ENCODE measurements at regions not wholly inside any gene's neighbourhood (a gene's known extent, or its start where the extent isn't known, plus 50 kb on each side); places are given as distances from the start of the nearest gene placed in this dataset.

GRCh38 chr3:73964818-73965217 lies 340.1 kb upstream of the PDZRN3 start:
- no peaks in the 10 kb centered on the region for H3K4me1 Mint-ChIP-seq (ENCODE audit: low read depth, unreplicated experiment)
- H3K4me3 Mint-ChIP-seq (ENCODE audit: unreplicated experiment), result no peak overlapping the region
- Histone ChIP-seq H3K4me1 (no peaks in the 10 kb centered on the region), H3K9me3 (no peaks in the 10 kb centered on the region), H3K27me3 (replicated peaks; ENCODE audit: control insufficient read depth, insufficient read depth, low read length) (no peaks in the 10 kb centered on the region), H3K4me3 (ENCODE audit: low read depth, low read length) (no peak overlapping the region), H3K36me3 (ENCODE audit: control insufficient read depth, insufficient read depth, low read length) (no peaks in the 10 kb centered on the region)
- H3K9me3 Mint-ChIP-seq (ENCODE audit: unreplicated experiment), result no peaks in the 10 kb centered on the region
- peaks cover 12% of the 10 kb centered on the region for H3K27me3 Mint-ChIP-seq (ENCODE audit: insufficient read depth, unreplicated experiment)
- intact Hi-C loops (cut with micrococcal nuclease; ENCODE audit: unreplicated experiment), result no loop called here
- no peak for TF ChIP-seq CTCF (IDR thresholded peaks at IDR 0.05; ENCODE audit: insufficient read depth in 1 of 2, low read depth in 1 of 2, low read length in 1 of 2, severe bottlenecking in 1 of 2, unreplicated experiment in 1 of 2)
- no TSS peak for BruUV-seq (replicated peaks)
- no peak overlapping the region for H3K27ac Mint-ChIP-seq (ENCODE audit: unreplicated experiment)
- CTCF ChIA-PET, result no interaction called here
- POLR2A ChIA-PET, result no interaction called here
- no peaks in the 10 kb centered on the region for H3K36me3 Mint-ChIP-seq (ENCODE audit: insufficient read depth, unreplicated experiment)
- DNase-seq, result no peak

- CTCF ChIA-PET, result no interaction called here
- no peaks in the 10 kb centered on the region for H3K36me3 ChIP-seq (ENCODE audit: control insufficient read depth, insufficient read depth, low read length)
- BruUV-seq (replicated peaks), result no TSS peak
- no peak for TF ChIP-seq CTCF (IDR thresholded peaks at IDR 0.05; ENCODE audit: insufficient read depth in 1 of 2, low read depth in 1 of 2, low read length in 1 of 2, severe bottlenecking in 1 of 2, unreplicated experiment in 1 of 2)
- H3K4me3 Mint-ChIP-seq (ENCODE audit: unreplicated experiment), result no peak overlapping the region
- H3K27me3 ChIP-seq (replicated peaks; ENCODE audit: control insufficient read depth, insufficient read depth, low read length), result no peaks in the 10 kb centered on the region
- no peaks in the 10 kb centered on the region for H3K4me1 Mint-ChIP-seq (ENCODE audit: low read depth, unreplicated experiment)
- H3K36me3 Mint-ChIP-seq (ENCODE audit: insufficient read depth, unreplicated experiment), result no peaks in the 10 kb centered on the region
- no peak for DNase-seq
- intact Hi-C loops (cut with micrococcal nuclease; ENCODE audit: unreplicated experiment), result no loop called here
- H3K4me3 ChIP-seq (ENCODE audit: low read depth, low read length), result no peak overlapping the region
- H3K27me3 Mint-ChIP-seq (ENCODE audit: insufficient read depth, unreplicated experiment), result peaks cover 10% of the 10 kb centered on the region
- H3K4me1 ChIP-seq, result no peaks in the 10 kb centered on the region
- no peaks in the 10 kb centered on the region for H3K9me3 ChIP-seq
- H3K27ac Mint-ChIP-seq (ENCODE audit: unreplicated experiment), result no peak overlapping the region
- POLR2A ChIA-PET, result no interaction called here
- H3K9me3 Mint-ChIP-seq (ENCODE audit: unreplicated experiment), result no peaks in the 10 kb centered on the region
Measured at GRCh38 chr3:73955494-73956070, 330.8 kb upstream of the PDZRN3 start.

- no peak for DNase-seq
- Mint-ChIP-seq H3K9me3 (ENCODE audit: unreplicated experiment) (no peaks in the 10 kb centered on the region), H3K4me1 (ENCODE audit: low read depth, unreplicated experiment) (no peaks in the 10 kb centered on the region), H3K27me3 (ENCODE audit: insufficient read depth, unreplicated experiment) (peaks cover 10% of the 10 kb centered on the region), H3K36me3 (ENCODE audit: insufficient read depth, unreplicated experiment) (no peaks in the 10 kb centered on the region), H3K4me3 (ENCODE audit: unreplicated experiment) (no peak overlapping the region), H3K27ac (ENCODE audit: unreplicated experiment) (no peak overlapping the region)
- no peak for TF ChIP-seq CTCF (IDR thresholded peaks at IDR 0.05; ENCODE audit: insufficient read depth in 1 of 2, low read depth in 1 of 2, low read length in 1 of 2, severe bottlenecking in 1 of 2, unreplicated experiment in 1 of 2)
- no peaks in the 10 kb centered on the region for H3K4me1 ChIP-seq
- no peaks in the 10 kb centered on the region for H3K36me3 ChIP-seq (ENCODE audit: control insufficient read depth, insufficient read depth, low read length)
- ChIA-PET CTCF (no interaction called here), POLR2A (no interaction called here)
- intact Hi-C loops (cut with micrococcal nuclease; ENCODE audit: unreplicated experiment), result no loop called here
- H3K9me3 ChIP-seq, result no peaks in the 10 kb centered on the region
- H3K4me3 ChIP-seq (ENCODE audit: low read depth, low read length), result no peak overlapping the region
- H3K27me3 ChIP-seq (replicated peaks; ENCODE audit: control insufficient read depth, insufficient read depth, low read length), result no peaks in the 10 kb centered on the region
- no TSS peak for BruUV-seq (replicated peaks)
Measured at GRCh38 chr3:73954506-73954905, 329.8 kb upstream of the PDZRN3 start.

Measured in Caco-2 (cell line).